ENCODE measurements at regions not wholly inside any gene's neighbourhood (a gene's known extent, or its start where the extent isn't known, plus 50 kb on each side); places are given as distances from the start of the nearest gene placed in this dataset.

- Histone ChIP-seq H3K4me1 (ENCODE audit: control insufficient read depth, insufficient read depth, low read length) (no peaks in the 10 kb centered on the region), H3K27me3 (ENCODE audit: control insufficient read depth, insufficient read depth, low read length) (peaks cover under 1% of the 10 kb centered on the region; the same call in 1 of the 2 replicates), H3K27ac (ENCODE audit: low read length) (no peak overlapping the region), H3K4me3 (ENCODE audit: low read depth in 2 of 2, low read length in 2 of 2) (no peak overlapping the region), H3K9me3 (ENCODE audit: control insufficient read depth, insufficient read depth, low read depth, low read length) (no peaks in the 10 kb centered on the region), H3K36me3 (ENCODE audit: control insufficient read depth, insufficient read depth, low read length) (no peaks in the 10 kb centered on the region)
- CTCF ChIA-PET = no interaction called here
- ATAC-seq = no peak
- DNase-seq (ENCODE audit: low read depth, low spot score) = no peak
- intact Hi-C loops (cut with micrococcal nuclease; ENCODE audit: unreplicated experiment) (no loop called here), in situ Hi-C loops (cut with HindIII; ENCODE audit: low pct_unique_long_range_greater_than_20kb, low sequenced_read_pairs) (no loop called here)
- TF ChIP-seq SIN3A (IDR thresholded peaks at IDR 0.05; ENCODE audit: borderline replicate concordance, insufficient read depth, low read depth, low read length) (no peak), TCF7L2 (IDR thresholded peaks at IDR 0.05; ENCODE audit: low read depth, low read length) (no peak), REST (IDR thresholded peaks at IDR 0.05; ENCODE audit: insufficient read depth in 1 of 2, low read depth in 2 of 2, low read length in 1 of 2) (no peak), CTCF (IDR thresholded peaks at IDR 0.05) (no peak), POLR2AphosphoS5 (IDR thresholded peaks at IDR 0.05; ENCODE audit: low read depth, low read length) (no peak)
- no TSS peak for BruUV-seq (replicated peaks)
- POLR2A ChIA-PET = no interaction called here
These were observed 141.7 kb downstream of the BARX1 start for GRCh38 chr9:93813221-93814076.

GRCh38 chr9:93812410-93812668 is 142.8 kb downstream of the BARX1 start:
- Histone ChIP-seq H3K9me3 (ENCODE audit: control insufficient read depth, insufficient read depth, low read depth, low read length) (no peaks in the 10 kb centered on the region), H3K36me3 (ENCODE audit: control insufficient read depth, insufficient read depth, low read length) (no peaks in the 10 kb centered on the region), H3K4me3 (ENCODE audit: low read depth in 2 of 2, low read length in 2 of 2) (no peak overlapping the region), H3K27me3 (ENCODE audit: control insufficient read depth, insufficient read depth, low read length) (no peaks in the 10 kb centered on the region), H3K4me1 (ENCODE audit: control insufficient read depth, insufficient read depth, low read length) (no peaks in the 10 kb centered on the region), H3K27ac (ENCODE audit: low read length) (no peak overlapping the region)
- no peak for DNase-seq (ENCODE audit: low read depth, low spot score)
- intact Hi-C loops (cut with micrococcal nuclease; ENCODE audit: unreplicated experiment) (no loop called here), in situ Hi-C loops (cut with HindIII; ENCODE audit: low pct_unique_long_range_greater_than_20kb, low sequenced_read_pairs) (no loop called here)
- ATAC-seq = no peak
- TF ChIP-seq SIN3A (IDR thresholded peaks at IDR 0.05; ENCODE audit: borderline replicate concordance, insufficient read depth, low read depth, low read length) = no peak
- TF ChIP-seq TCF7L2 (IDR thresholded peaks at IDR 0.05; ENCODE audit: low read depth, low read length) = no peak
- no peak for TF ChIP-seq POLR2AphosphoS5 (IDR thresholded peaks at IDR 0.05; ENCODE audit: low read depth, low read length)
- no peak for TF ChIP-seq CTCF (IDR thresholded peaks at IDR 0.05)
- TF ChIP-seq REST (IDR thresholded peaks at IDR 0.05; ENCODE audit: insufficient read depth in 1 of 2, low read depth in 2 of 2, low read length in 1 of 2) = no peak
- CTCF ChIA-PET = no interaction called here
- no TSS peak for BruUV-seq (replicated peaks)
- POLR2A ChIA-PET = no interaction called here

All from Panc1 (cell line).